H9 (cell line): ENCODE measurements at regions not wholly inside any gene's neighbourhood (a gene's known extent, or its start where the extent isn't known, plus 50 kb on each side); places are given as distances from the start of the nearest gene placed in this dataset.

Experiments
- DNase-seq: peaks from one replicate; pipeline ENCODE4 v3.0.0-alpha.2; 2017
- H2AFZ ChIP-seq: one replicate; pipeline ENCODE4 v1.6.1; 2013; ENCODE audit warnings: mild to moderate bottlenecking, low read length, control low read depth, moderate library complexity
- H2AK5ac ChIP-seq: 2 replicates; pipeline ENCODE4 v1.6.1; 2013; ENCODE audit warnings: low read length, control low read depth, mixed read lengths; ENCODE audit not compliant: insufficient read length
- H2BK120ac ChIP-seq: one replicate; pipeline ENCODE4 v1.6.1; 2013; ENCODE audit warnings: low read depth, mild to moderate bottlenecking, low read length, control low read depth, inconsistent platforms; ENCODE audit not compliant: poor library complexity, severe bottlenecking
- H2BK12ac ChIP-seq: 2 replicates; pipeline ENCODE4 v1.6.1; 2013; ENCODE audit warnings: low read length, control low read depth, mixed read lengths, low read depth; ENCODE audit not compliant: insufficient read length
- H2BK15ac ChIP-seq: 2 replicates; pipeline ENCODE4 v1.6.1; 2013; ENCODE audit warnings: low read depth, low read length, control low read depth
- H2BK20ac ChIP-seq: one replicate; pipeline ENCODE4 v1.6.1; 2013; ENCODE audit warnings: low read depth, mild to moderate bottlenecking, low read length, control low read depth, inconsistent platforms; ENCODE audit not compliant: poor library complexity, severe bottlenecking
- H2BK5ac ChIP-seq: 2 replicates; pipeline ENCODE4 v1.6.1; 2013; ENCODE audit warnings: low read length, control low read depth, mixed read lengths; ENCODE audit not compliant: insufficient read length
- H3K14ac ChIP-seq: 2 replicates; pipeline ENCODE4 v1.6.1; 2013; ENCODE audit warnings: low read length, control low read depth; ENCODE audit not compliant: insufficient read depth
- H3K18ac ChIP-seq: 2 replicates; pipeline ENCODE4 v1.6.1; 2013; ENCODE audit warnings: low read depth, mild to moderate bottlenecking, mixed read lengths, low read length, control low read depth; ENCODE audit not compliant: insufficient read length
- H3K23ac ChIP-seq: 2 replicates; pipeline ENCODE4 v1.6.1; 2013; ENCODE audit warnings: low read length, control low read depth, mixed read lengths, low read depth; ENCODE audit not compliant: insufficient read length
- H3K23me2 ChIP-seq: 2 replicates; pipeline ENCODE4 v1.6.1; 2013; ENCODE audit warnings: low read depth, mild to moderate bottlenecking, mixed read lengths, low read length, control low read depth; ENCODE audit not compliant: insufficient read length, poor library complexity, severe bottlenecking
- H3K27ac ChIP-seq: 2 replicates; pipeline ENCODE4 v1.5.1; 2013; ENCODE audit warnings: low read length, control low read depth, mixed read lengths, low read depth; ENCODE audit not compliant: insufficient read length
- H3K27me3 ChIP-seq: 2 replicates; pipeline ENCODE4 v1.6.1; 2013; ENCODE audit warnings: low read length, control low read depth, inconsistent platforms; ENCODE audit not compliant: insufficient read depth
- H3K4ac ChIP-seq: 2 replicates; pipeline ENCODE4 v1.6.1; 2013; ENCODE audit warnings: low read depth, mild to moderate bottlenecking, control low read depth, inconsistent platforms, low read length, moderate library complexity
- H3K4me1 ChIP-seq: 2 replicates; pipeline ENCODE4 v1.6.1; 2013; ENCODE audit warnings: low read length, control low read depth, inconsistent platforms; ENCODE audit not compliant: insufficient read depth
- H3K4me2 ChIP-seq: 2 replicates; pipeline ENCODE4 v1.6.1; 2013; ENCODE audit warnings: low read length, control low read depth, mixed read lengths; ENCODE audit not compliant: insufficient read length, insufficient read depth
- H3K56ac ChIP-seq: 2 replicates; pipeline ENCODE4 v1.6.1; 2013; ENCODE audit warnings: low read depth, mild to moderate bottlenecking, mixed read lengths, low read length, control low read depth; ENCODE audit not compliant: insufficient read length
- H3K79me1 ChIP-seq: 2 replicates; pipeline ENCODE4 v1.6.1; 2013; ENCODE audit warnings: low read depth, mild to moderate bottlenecking, moderate library complexity, low read length, control low read depth, inconsistent platforms; ENCODE audit not compliant: insufficient read depth, poor library complexity, severe bottlenecking
- H3K79me2 ChIP-seq: 2 replicates; pipeline ENCODE4 v1.6.1; 2013; ENCODE audit warnings: low read length, control low read depth, inconsistent platforms; ENCODE audit not compliant: insufficient read depth
- H3K9ac ChIP-seq: 2 replicates; pipeline ENCODE4 v1.6.1; 2013; ENCODE audit warnings: low read length, control low read depth, mixed read lengths; ENCODE audit not compliant: insufficient read length; ENCODE audit errors: extremely low read depth
- H3K9me3 ChIP-seq: one replicate; pipeline ENCODE4 v1.6.1; 2013; ENCODE audit warnings: low read depth, low read length, inconsistent platforms; ENCODE audit not compliant: control insufficient read depth
- H3T11ph ChIP-seq: one replicate; pipeline ENCODE4 v1.6.1; 2013; ENCODE audit warnings: mild to moderate bottlenecking, low read length, control low read depth, inconsistent platforms
- H4K20me1 ChIP-seq: one replicate; pipeline ENCODE4 v1.6.1; 2013; ENCODE audit not compliant: control insufficient read depth, insufficient read length, insufficient read depth
- H4K5ac ChIP-seq: 2 replicates; pipeline ENCODE4 v1.6.1; 2013; ENCODE audit warnings: low read depth, mild to moderate bottlenecking, mixed read lengths, low read length, control low read depth; ENCODE audit not compliant: insufficient read length
- H4K8ac ChIP-seq: replicated peaks from 2 replicates; pipeline ENCODE4 v1.6.1; 2013; ENCODE audit warnings: low read length, control low read depth, mixed read lengths, low read depth; ENCODE audit not compliant: insufficient read length
- H4K91ac ChIP-seq: 2 replicates; pipeline ENCODE4 v1.6.1; 2013; ENCODE audit warnings: low read depth, mild to moderate bottlenecking, moderate library complexity, mixed read lengths, low read length, control low read depth; ENCODE audit not compliant: insufficient read length
- H3K27ac Mint-ChIP-seq, 3 experiments: 2 replicates in 2 of 3; 3 replicates in 1 of 3; pipeline ENCODE4 v1.8.0; 2020 to 2021; ENCODE audit warnings: mixed read lengths in 3 of 3, mild to moderate bottlenecking in 1 of 3, moderate library complexity in 1 of 3
- H3K27me3 Mint-ChIP-seq: 2 replicates; pipeline ENCODE4 v1.8.0; 2021; ENCODE audit warnings: low read depth, mild to moderate bottlenecking, moderate library complexity, mixed read lengths
- H3K36me3 Mint-ChIP-seq, 3 experiments: 2 replicates in 2 of 3; 3 replicates in 1 of 3; pipeline ENCODE4 v1.8.0; 2020 to 2021; ENCODE audit warnings: low read depth in 3 of 3, mixed read lengths in 3 of 3; ENCODE audit not compliant: insufficient read depth in 1 of 3
- H3K4me1 Mint-ChIP-seq, 2 experiments: 2 replicates each; pipeline ENCODE4 v1.8.0; 2020; ENCODE audit warnings: mixed read lengths in 2 of 2
- H3K4me3 Mint-ChIP-seq, 2 experiments: 2 replicates in 1 of 2; 3 replicates in 1 of 2; pipeline ENCODE4 v1.8.0; 2020 to 2021; ENCODE audit warnings: mild to moderate bottlenecking in 2 of 2, mixed read lengths in 2 of 2, moderate library complexity in 1 of 2
- H3K9me3 Mint-ChIP-seq, 2 experiments: 2 replicates in 1 of 2; 3 replicates in 1 of 2; pipeline ENCODE4 v1.8.0; 2020; ENCODE audit warnings: mild to moderate bottlenecking in 2 of 2, mixed read lengths in 2 of 2, moderate library complexity in 1 of 2
- CTCF ChIP-seq: fragments of 200-600 bp; sonication (generic); conservative IDR thresholded peaks from 3 replicates; pipeline ENCODE4 v1.8.0; 2021; ENCODE audit warnings: antibody characterized with exemption, mild to moderate bottlenecking
- WGBS: extraction: QIAGEN DNeasy Blood & Tissue Kit; methylation state at CpG from one replicate; pipeline ENCODE4 v1.1.7; 2013; ENCODE audit warnings: missing lambda C conversion rate, low lambda C conversion rate, mixed read lengths; ENCODE audit not compliant: insufficient read length; ENCODE audit errors: extremely low coverage; 5-methylcytosine and 5-hydroxymethylcytosine counted together

- Mint-ChIP-seq H3K9me3 (no peaks in the 10 kb centered on the region; a peak in 1 of 5 replicates), H3K4me3 (no peak overlapping the region)
- WGBS = no CpG with 5 or more reads among the region's 4 CpGs
These were observed 66.7 kb upstream of the EZH2 start for GRCh38 chr7:148950806-148951205.

More at GRCh38 chr7:148950806-148951205, 66.7 kb upstream of the EZH2 start:
- H3K27me3 ChIP-seq = no peaks in the 10 kb centered on the region
- H3K27me3 Mint-ChIP-seq = no peaks in the 10 kb centered on the region
- no peak overlapping the region for H3K27ac Mint-ChIP-seq
- H2BK5ac ChIP-seq = no peak overlapping the region
- no peak overlapping the region for H2BK20ac ChIP-seq
- no peak overlapping the region for H3K4ac ChIP-seq
- no peak for TF ChIP-seq CTCF
- no peaks in the 10 kb centered on the region for H3K23me2 ChIP-seq
- H2BK12ac ChIP-seq = no peak overlapping the region
- no peak overlapping the region for H3K27ac ChIP-seq
- no peak overlapping the region for H4K8ac ChIP-seq
- no peak for DNase-seq
- H2AFZ ChIP-seq = no peak overlapping the region
- H3K9me3 ChIP-seq = no peaks in the 10 kb centered on the region
- H3K56ac ChIP-seq = no peak overlapping the region
- no peaks in the 10 kb centered on the region for H3K4me1 ChIP-seq
- H4K91ac ChIP-seq = no peak overlapping the region
- no peak overlapping the region for H3T11ph ChIP-seq
- H3K4me2 ChIP-seq = no peak overlapping the region
- no peak overlapping the region for H4K5ac ChIP-seq
- no peak overlapping the region for H3K18ac ChIP-seq
- H3K9ac ChIP-seq = no peak overlapping the region
- H2AK5ac ChIP-seq = no peak overlapping the region
- H2BK120ac ChIP-seq = no peak overlapping the region
- H3K79me2 ChIP-seq = no peaks in the 10 kb centered on the region
- H3K14ac ChIP-seq = no peak overlapping the region
- H4K20me1 ChIP-seq = no peaks in the 10 kb centered on the region
- H3K79me1 ChIP-seq = no peaks in the 10 kb centered on the region
- H2BK15ac ChIP-seq = no peak overlapping the region
- 0 out of 4 replicates have a peak, but pooled peaks cover 0 to 2% of the 10 kb centered on the region in 2 experiments for H3K4me1 Mint-ChIP-seq
- no peak overlapping the region for H3K23ac ChIP-seq
- H3K36me3 Mint-ChIP-seq = no peaks in the 10 kb centered on the region; a peak in 1 of 7 replicates
